A549 (cell line): ENCODE measurements at regions not wholly inside any gene's neighbourhood (a gene's known extent, or its start where the extent isn't known, plus 50 kb on each side); places are given as distances from the start of the nearest gene placed in this dataset.

ENCODE experiments used
- ATAC-seq, 2 experiments: fragments of 200-7000 bp in 1 of 2; fragments of >200 bp in 1 of 2; cut with Nextera tagmentation in 1 of 2; cut with Tn5 transposase in 1 of 2; 3 replicates each; pipeline versions ENCODE4 v1.8.0 to v1.9.1; 2018 to 2020; ENCODE audit warnings: mild to moderate bottlenecking in 1 of 2, moderate library complexity in 1 of 2
- CTCF ChIA-PET: fragments of 300-600 bp; sonication (Branson Sonifier 250); formaldehyde crosslinking; extraction: SDS; loops from one replicate; lab custom pipeline; 2021; ENCODE audit warnings: antibody characterized with exemption, inconsistent platforms; lab: Yijun Ruan, JAX
- POLR2A ChIA-PET: fragments of 350-600 bp; formaldehyde crosslinking; extraction: SDS; loops from one replicate; lab custom pipeline; 2021; ENCODE audit warnings: antibody characterized with exemption, inconsistent platforms; lab: Yijun Ruan, JAX
- DNase-seq, 2 experiments: peaks; one replicate each; pipeline versions ENCODE4 v3.0.0 to v3.0.0-alpha.2; 2011 to 2016; ENCODE audit warnings: low read depth in 1 of 2, low spot score in 1 of 2
- FAIRE-seq: peaks from 2 replicates; lab custom pipeline; 2011; peaks lifted over from hg19 to GRCh38; lab: Jason Lieb, UNC
- H3K27ac ChIP-seq, 2 experiments: fragments of >200 bp; sonication (Bioruptor Twin); formaldehyde crosslinking; 3 replicates each; pipeline ENCODE4 v1.5.1; 2016 to 2017
- H3K4me1 ChIP-seq: fragments of >200 bp; sonication (Bioruptor Twin); formaldehyde crosslinking; 3 replicates; pipeline ENCODE4 v1.6.1; 2016
- H3K4me2 ChIP-seq: fragments of >200 bp; sonication (Bioruptor Twin); formaldehyde crosslinking; 3 replicates; pipeline ENCODE4 v1.6.1; 2016
- H3K4me3 ChIP-seq: fragments of >200 bp; sonication (Bioruptor Twin); formaldehyde crosslinking; 3 replicates; pipeline ENCODE4 v1.5.1; 2016
- H3K9me3 ChIP-seq: fragments of >200 bp; sonication (Bioruptor Twin); formaldehyde crosslinking; 3 replicates; pipeline ENCODE4 v1.6.1; 2016
- BCL3 ChIP-seq: fragments of >200 bp; sonication (Bioruptor Twin); formaldehyde crosslinking; IDR thresholded peaks from 3 replicates; pipeline ENCODE4 v1.6.1; 2016
- BHLHE40 ChIP-seq: IDR thresholded peaks from 2 replicates; pipeline ENCODE4 v1.6.1; 2012; ENCODE audit warnings: low read depth, low read length, inconsistent platforms
- CBX2 ChIP-seq: fragments of 200-600 bp; sonication (generic); IDR thresholded peaks from 2 replicates; pipeline ENCODE4 v1.6.1; 2016; ENCODE audit warnings: low read depth, mild to moderate bottlenecking, borderline replicate concordance
- CEBPB ChIP-seq, 2 experiments: fragments of >200 bp in 1 of 2; sonication (Bioruptor Twin) in 1 of 2; formaldehyde crosslinking in 1 of 2; IDR thresholded peaks; 2 replicates each; pipeline ENCODE4 v1.6.1; 2012 to 2016
- CHD2 ChIP-seq: fragments of 150-350 bp; IDR thresholded peaks from 2 replicates; pipeline ENCODE4 v1.6.1; 2014; ENCODE audit warnings: low read length; ENCODE audit not compliant: partially characterized antibody
- EP300 ChIP-seq, 2 experiments: fragments of >200 bp; sonication (Bioruptor Twin); formaldehyde crosslinking; IDR thresholded peaks; 2 replicates in 1 of 2; 3 replicates in 1 of 2; pipeline ENCODE4 v1.6.1; 2016 to 2017
- FOSL2 ChIP-seq, 2 experiments: fragments of 450-650 bp in 1 of 2; fragments of >200 bp in 1 of 2; sonication (Bioruptor Twin) in 1 of 2; formaldehyde crosslinking; IDR thresholded peaks; 2 replicates each; pipeline versions ENCODE4 v1.5.0 to v1.6.1; 2016 to 2020; ENCODE audit warnings: mild to moderate bottlenecking in 1 of 2, moderate library complexity in 1 of 2
- FOXS1 ChIP-seq: fragments of 250-450 bp; sonication (Bioruptor Pico); IDR thresholded peaks from 2 replicates; pipeline ENCODE4 v1.5.0; 2020; ENCODE audit warnings: mild to moderate bottlenecking, moderate library complexity
- GATA3 ChIP-seq: IDR thresholded peaks from 2 replicates; pipeline ENCODE4 v1.6.1; 2012; ENCODE audit warnings: borderline replicate concordance
- HOXB13 ChIP-seq: fragments of 250-450 bp; sonication (Bioruptor Pico); IDR thresholded peaks from 2 replicates; pipeline ENCODE4 v1.5.0; 2020; ENCODE audit warnings: low read depth, mild to moderate bottlenecking, moderate library complexity
- HOXB5 ChIP-seq: fragments of 250-450 bp; sonication (Bioruptor Pico); IDR thresholded peaks from 2 replicates; pipeline ENCODE4 v1.5.0; 2020; ENCODE audit warnings: mild to moderate bottlenecking, moderate library complexity
- JUN ChIP-seq, 2 experiments: fragments of >200 bp; sonication (Bioruptor Twin); formaldehyde crosslinking; IDR thresholded peaks; 2 replicates in 1 of 2; 3 replicates in 1 of 2; pipeline ENCODE4 v1.6.1; 2016 to 2017
- JUNB ChIP-seq: fragments of >200 bp; sonication (Bioruptor Twin); formaldehyde crosslinking; IDR thresholded peaks from 2 replicates; pipeline ENCODE4 v1.6.1; 2016
- MAFK ChIP-seq: fragments of 450-650 bp; IDR thresholded peaks from 2 replicates; pipeline ENCODE4 v1.6.1; 2014; ENCODE audit not compliant: partially characterized antibody
- MAX ChIP-seq: IDR thresholded peaks from 2 replicates; pipeline ENCODE4 v1.6.1; 2012
- NFE2L2 ChIP-seq: fragments of 150-350 bp; conservative IDR thresholded peaks from 2 replicates; pipeline ENCODE4 v1.6.1; 2014; ENCODE audit warnings: low read length
- PBX3 ChIP-seq: IDR thresholded peaks from 2 replicates; pipeline ENCODE4 v1.6.1; 2012
- RAD21 ChIP-seq, 2 experiments: fragments of >200 bp in 1 of 2; sonication (Bioruptor Twin) in 1 of 2; formaldehyde crosslinking in 1 of 2; IDR thresholded peaks in 1 of 2; conservative IDR thresholded peaks in 1 of 2; 2 replicates in 1 of 2; 3 replicates in 1 of 2; pipeline ENCODE4 v1.6.1; 2012 to 2018; ENCODE audit warnings: inconsistent platforms in 1 of 2
- SMC3 ChIP-seq: fragments of >200 bp; sonication (Bioruptor Twin); formaldehyde crosslinking; IDR thresholded peaks from 3 replicates; pipeline ENCODE4 v1.6.1; 2018; ENCODE audit warnings: inconsistent platforms
- SREBF2 ChIP-seq: fragments of 450-650 bp; IDR thresholded peaks from 2 replicates; pipeline ENCODE4 v1.6.1; 2014; ENCODE audit warnings: mild to moderate bottlenecking, moderate library complexity
- USF2 ChIP-seq: fragments of 450-650 bp; IDR thresholded peaks from 2 replicates; pipeline ENCODE4 v1.6.1; 2014; ENCODE audit warnings: antibody characterized with exemption
- WGBS: methylation state at CpG from one replicate; pipeline ENCODE4 v1.1.6; 2017; ENCODE audit errors: missing lambda C conversion rate; 5-methylcytosine and 5-hydroxymethylcytosine counted together
- TF ChIP-seq, protein P1 (sequence below): fragments of 250-450 bp; sonication (Bioruptor Pico); IDR thresholded peaks from 2 replicates; pipeline ENCODE4 v1.5.0; 2020; ENCODE audit warnings: low read depth, mild to moderate bottlenecking, moderate library complexity
- TF ChIP-seq, protein P2 (sequence below): IDR thresholded peaks from 2 replicates; pipeline ENCODE4 v1.6.1; 2012; ENCODE audit warnings: low read depth, borderline replicate concordance

DNA sequence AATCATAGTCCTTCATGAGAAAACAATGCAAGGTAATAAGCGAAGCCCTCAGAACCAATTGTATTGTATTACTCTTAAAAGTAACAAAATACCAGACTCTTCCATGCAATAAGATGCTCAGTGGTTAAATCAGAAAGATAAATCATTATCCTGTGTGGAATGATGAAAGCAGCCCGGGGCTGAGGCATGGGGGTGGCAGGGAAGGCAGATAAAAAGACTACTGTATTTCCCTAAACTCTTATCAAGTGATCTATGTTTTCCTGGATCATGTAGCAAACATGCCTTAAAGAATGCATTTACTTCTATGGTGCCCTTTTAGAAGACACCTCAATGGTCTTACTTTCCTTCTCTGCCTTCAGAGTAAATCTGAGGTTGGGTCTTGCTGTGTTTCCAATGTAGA, 105.6 kb upstream of the DAPK1 start (continued):
- TF ChIP-seq BCL3 = no peak
- TF ChIP-seq BHLHE40 = no peak

- TF ChIP-seq CHD2 (no peak), FOSL2 (IDR thresholded peaks at IDR 0.05) (no peak), FOSL2 (CRISPR knock-in tag; IDR thresholded peaks at IDR 0.05) (no peak), CEBPB (IDR thresholded peaks at IDR 0.05) (no peak), HOXB5 (no peak), USF2 (no peak)
- ATAC-seq (no peak), DNase-seq (no peak), FAIRE-seq (no peak)
- Histone ChIP-seq H3K9me3 (peaks cover 5% of the 10 kb centered on the region; the same call in 1 of the 3 replicates), H3K4me3 (no peak overlapping the region), H3K27ac (peak overlapping the region in 1 of 2 experiments; percentile 54; a peak in 3 of 6 replicates), H3K4me2 (no peak overlapping the region), H3K4me1 (peaks cover 25% of the 10 kb centered on the region)
- POLR2A ChIA-PET = no interaction called here
- WGBS = 92% methylated on average over 4 of the region's 4 CpGs
- CTCF ChIA-PET = no interaction called here
Measured at GRCh38 chr9:87393706-87394230, 103.9 kb upstream of the DAPK1 start.

GRCh38 chr9:87395804-87396479, 101.7 kb upstream of the DAPK1 start:
- DNase-seq = peak; percentile 54 to 87
- TF ChIP-seq NFE2L2 (no peak), SMC3 (peak; percentile 48), EP300 (IDR thresholded peaks at IDR 0.05) (peak; percentile 52 to 70; a peak in 3 of 5 replicates), MAFK (peak; percentile 49), GATA3 (peak; percentile 81), HOXB13 (CRISPR knock-in tag) (no peak), SREBF2 (no peak), JUN (IDR thresholded peaks at IDR 0.05) (peak; percentile 39 to 42; a peak in 1 of 5 replicates), FOXS1 (peak; percentile 18; the same call in 1 of the 2 replicates), CBX2 (no peak), JUNB (peak; percentile 33; the same call in 1 of the 2 replicates), BCL3 (0 out of 3 replicates have a peak, but pooled peaks have one; percentile 49), CEBPB (IDR thresholded peaks at IDR 0.05) (peak; percentile 57 to 64; a peak in 3 of 4 replicates), RAD21 (conservative IDR thresholded peaks at IDR 0.05 in 1 of 2, IDR thresholded peaks at IDR 0.05 in 1 of 2) (peak; percentile 30 to 55; a peak in 4 of 5 replicates), MAX (peak; percentile 37; the same call in 1 of the 2 replicates), PBX3 (peak; percentile 86)
- TF ChIP-seq, protein P1, sequence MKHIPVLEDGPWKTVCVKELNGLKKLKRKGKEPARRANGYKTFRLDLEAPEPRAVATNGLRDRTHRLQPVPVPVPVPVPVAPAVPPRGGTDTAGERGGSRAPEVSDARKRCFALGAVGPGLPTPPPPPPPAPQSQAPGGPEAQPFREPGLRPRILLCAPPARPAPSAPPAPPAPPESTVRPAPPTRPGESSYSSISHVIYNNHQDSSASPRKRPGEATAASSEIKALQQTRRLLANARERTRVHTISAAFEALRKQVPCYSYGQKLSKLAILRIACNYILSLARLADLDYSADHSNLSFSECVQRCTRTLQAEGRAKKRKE = no peak
- TF ChIP-seq, protein P2, sequence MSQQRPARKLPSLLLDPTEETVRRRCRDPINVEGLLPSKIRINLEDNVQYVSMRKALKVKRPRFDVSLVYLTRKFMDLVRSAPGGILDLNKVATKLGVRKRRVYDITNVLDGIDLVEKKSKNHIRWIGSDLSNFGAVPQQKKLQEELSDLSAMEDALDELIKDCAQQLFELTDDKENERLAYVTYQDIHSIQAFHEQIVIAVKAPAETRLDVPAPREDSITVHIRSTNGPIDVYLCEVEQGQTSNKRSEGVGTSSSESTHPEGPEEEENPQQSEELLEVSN = peak; percentile 37; the same call in 1 of the 2 replicates
- TF ChIP-seq, all 56 proteins: peak for 13
- CTCF ChIA-PET = interaction anchor here (0.6 to 1.3 kb wide), 5 partner anchors 10 to 228 kb away, joined by 3 read pairs; partner anchors contain the start of gene DAPK1
- Histone ChIP-seq H3K9me3 (peaks cover 5% of the 10 kb centered on the region; the same call in 1 of the 3 replicates), H3K4me1 (peaks cover 25% of the 10 kb centered on the region), H3K4me2 (peak overlapping the region; percentile 68), H3K4me3 (no peak overlapping the region), H3K27ac (peak overlapping the region; percentile 74 to 82)
- peak; percentile 70 for FAIRE-seq
- POLR2A ChIA-PET = interaction anchor here (1.0 kb wide), 1 partner anchor 101 kb away, joined by 3 read pairs; the partner anchor contains the start of gene DAPK1
- ATAC-seq = peak; percentile 85 to 91
- WGBS = 9% methylated on average over 11 of the region's 11 CpGs
